Activated T-helper 17 cell treated with anti-CD3 and anti-CD28 coated beads, Interleukin-2, amount 50 U/mL, for 72 hours (primary cell): ENCODE measurements at regions not wholly inside any gene's neighbourhood (a gene's known extent, or its start where the extent isn't known, plus 50 kb on each side); places are given as distances from the start of the nearest gene placed in this dataset.
A peak's percentile ranks its signal among the peaks of the same experiment; 100 is the strongest.

Source experiments
- ATAC-seq: fragments of 150-1000 bp; cut with Tn5 transposase; replicated peaks from 2 replicates; pipeline ENCODE4 v1.10.0; 2021; ENCODE audit warnings: mild to moderate bottlenecking, moderate library complexity
- H3K27ac Mint-ChIP-seq: one replicate; pipeline ENCODE4 v1.8.0; 2022; ENCODE audit warnings: mixed read lengths
- H3K27me3 Mint-ChIP-seq: one replicate; pipeline ENCODE4 v1.8.0; 2022; ENCODE audit warnings: mixed read lengths
- H3K36me3 Mint-ChIP-seq: one replicate; pipeline ENCODE4 v1.8.0; 2022; ENCODE audit warnings: low read depth, mild to moderate bottlenecking, mixed read lengths
- H3K4me1 Mint-ChIP-seq: one replicate; pipeline ENCODE4 v1.8.0; 2022; ENCODE audit warnings: mixed read lengths
- H3K4me3 Mint-ChIP-seq: one replicate; pipeline ENCODE4 v1.8.0; 2022; ENCODE audit warnings: mild to moderate bottlenecking, mixed read lengths
- H3K9me3 Mint-ChIP-seq: one replicate; pipeline ENCODE4 v1.8.0; 2022; ENCODE audit warnings: mixed read lengths

DNA sequence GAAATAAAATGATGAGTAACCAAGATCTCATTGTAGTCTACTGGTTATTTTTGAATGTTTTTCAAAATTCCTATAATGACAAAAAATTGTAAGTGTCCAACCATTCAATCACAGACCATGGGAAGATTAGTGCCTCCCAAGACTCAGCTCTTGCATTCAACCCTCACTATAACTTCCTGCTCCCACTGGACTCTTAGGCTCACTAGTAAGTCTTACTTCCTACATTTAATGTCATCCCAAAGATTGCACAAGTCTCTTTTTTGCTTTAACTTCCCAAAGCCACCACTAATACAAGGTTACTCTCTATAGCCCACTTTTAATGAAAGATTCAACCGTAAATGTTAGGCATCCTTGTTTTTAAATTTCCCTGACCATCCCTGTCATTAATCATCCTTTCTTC lies 111.9 kb upstream of the NRBF2 start:
- H3K27me3 Mint-ChIP-seq = no peaks in the 10 kb centered on the region
- H3K36me3 Mint-ChIP-seq = no peaks in the 10 kb centered on the region
- no peak for ATAC-seq
- H3K4me1 Mint-ChIP-seq = no peaks in the 10 kb centered on the region
- no peak overlapping the region for H3K4me3 Mint-ChIP-seq
- H3K27ac Mint-ChIP-seq = no peak overlapping the region
- no peaks in the 10 kb centered on the region for H3K9me3 Mint-ChIP-seq

- no peak for ATAC-seq
- Mint-ChIP-seq H3K4me1 (no peaks in the 10 kb centered on the region), H3K4me3 (no peak overlapping the region), H3K27me3 (peaks cover 8% of the 10 kb centered on the region), H3K27ac (no peak overlapping the region), H3K9me3 (no peaks in the 10 kb centered on the region), H3K36me3 (no peaks in the 10 kb centered on the region)
These were observed 119.4 kb upstream of the NRBF2 start for GRCh38 chr10:63013755-63014154.

GRCh38 chr10:63012623-63013022 lies 120.5 kb upstream of the NRBF2 start:
- no peak overlapping the region for H3K4me3 Mint-ChIP-seq
- ATAC-seq = no peak
- no peaks in the 10 kb centered on the region for H3K4me1 Mint-ChIP-seq
- no peaks in the 10 kb centered on the region for H3K9me3 Mint-ChIP-seq
- H3K36me3 Mint-ChIP-seq = no peaks in the 10 kb centered on the region
- H3K27me3 Mint-ChIP-seq = peaks cover 8% of the 10 kb centered on the region
- H3K27ac Mint-ChIP-seq = no peak overlapping the region

GRCh38 chr10:63010203-63010602 lies 122.9 kb upstream of the NRBF2 start:
- Mint-ChIP-seq H3K36me3 (no peaks in the 10 kb centered on the region), H3K4me1 (peaks cover 12% of the 10 kb centered on the region), H3K4me3 (no peak overlapping the region), H3K27ac (no peak overlapping the region), H3K27me3 (peaks cover 12% of the 10 kb centered on the region), H3K9me3 (no peaks in the 10 kb centered on the region)
- ATAC-seq = no peak

GRCh38 chr10:63008491-63008890 lies 124.6 kb upstream of the NRBF2 start:
- Mint-ChIP-seq H3K4me1 (peaks cover 12% of the 10 kb centered on the region), H3K27me3 (peaks cover 12% of the 10 kb centered on the region), H3K36me3 (no peaks in the 10 kb centered on the region), H3K27ac (no peak overlapping the region), H3K4me3 (no peak overlapping the region), H3K9me3 (no peaks in the 10 kb centered on the region)
- no peak for ATAC-seq

DNA sequence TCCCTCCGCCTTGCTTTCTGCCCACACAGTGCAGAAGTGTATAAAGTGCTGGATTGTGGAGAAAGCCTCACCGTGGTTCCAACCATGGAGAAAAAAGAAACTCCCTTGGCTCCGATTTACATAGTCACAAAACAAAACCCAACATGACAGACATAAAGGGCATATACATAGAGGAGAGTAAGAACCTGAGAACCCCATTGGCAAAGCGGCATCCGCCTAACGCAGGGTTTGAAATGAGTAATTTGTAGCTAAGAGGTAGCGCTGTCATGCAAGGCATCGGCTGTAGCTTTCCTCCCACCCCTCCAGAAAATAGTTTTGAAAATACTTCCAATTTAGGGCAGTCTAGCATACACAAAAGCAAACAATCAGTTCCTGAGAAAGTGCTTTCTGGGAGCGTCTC lies 126.0 kb upstream of the NRBF2 start:
- ATAC-seq = peak; percentile 83
- peak overlapping the region; percentile 21 for H3K27ac Mint-ChIP-seq
- H3K9me3 Mint-ChIP-seq = no peaks in the 10 kb centered on the region
- H3K4me3 Mint-ChIP-seq = peak overlapping the region; percentile 42
- H3K4me1 Mint-ChIP-seq = peaks cover 12% of the 10 kb centered on the region
- H3K36me3 Mint-ChIP-seq = no peaks in the 10 kb centered on the region
- peaks cover 11% of the 10 kb centered on the region for H3K27me3 Mint-ChIP-seq

GRCh38 chr10:63005246-63005645 lies 127.9 kb upstream of the NRBF2 start:
- peaks cover 15% of the 10 kb centered on the region for H3K27me3 Mint-ChIP-seq
- no peaks in the 10 kb centered on the region for H3K36me3 Mint-ChIP-seq
- H3K4me3 Mint-ChIP-seq = no peak overlapping the region
- peak overlapping the region; percentile 9 for H3K27ac Mint-ChIP-seq
- ATAC-seq = peak; percentile 70
- no peaks in the 10 kb centered on the region for H3K9me3 Mint-ChIP-seq
- peaks cover 12% of the 10 kb centered on the region for H3K4me1 Mint-ChIP-seq

DNA sequence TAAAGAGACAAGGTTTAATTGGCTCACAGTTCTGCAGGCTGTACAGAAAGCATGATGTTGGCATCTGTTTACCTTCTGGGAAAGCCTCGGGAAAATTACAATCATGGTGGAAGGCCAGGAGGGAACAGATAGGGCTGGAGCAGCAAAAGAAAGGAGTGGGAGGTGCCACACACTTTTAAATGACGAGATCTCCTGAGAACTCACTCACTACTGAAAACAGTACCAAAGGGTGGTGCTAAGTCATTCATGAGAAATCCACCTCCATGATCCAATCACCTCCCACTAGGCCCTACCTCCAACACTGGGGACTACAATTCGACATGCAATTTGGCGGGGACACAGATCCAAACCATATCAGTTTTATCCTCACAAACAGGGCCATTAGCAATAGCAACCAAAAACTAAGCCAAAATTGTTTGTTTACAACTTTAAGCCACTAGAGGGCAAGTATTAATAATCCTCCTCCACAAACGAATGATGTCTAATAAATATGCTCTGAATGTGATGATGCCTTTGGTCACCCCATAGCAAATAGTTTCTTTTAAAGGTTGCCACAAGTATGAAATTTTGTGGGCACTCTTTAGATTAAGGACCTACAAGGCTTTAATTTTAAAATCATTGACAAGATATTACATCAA lies 129.2 kb upstream of the NRBF2 start:
- no peak overlapping the region for H3K4me3 Mint-ChIP-seq
- no peaks in the 10 kb centered on the region for H3K36me3 Mint-ChIP-seq
- H3K27ac Mint-ChIP-seq = no peak overlapping the region
- no peaks in the 10 kb centered on the region for H3K9me3 Mint-ChIP-seq
- peaks cover 13% of the 10 kb centered on the region for H3K27me3 Mint-ChIP-seq
- ATAC-seq = peak; percentile 28
- H3K4me1 Mint-ChIP-seq = peaks cover 12% of the 10 kb centered on the region

DNA sequence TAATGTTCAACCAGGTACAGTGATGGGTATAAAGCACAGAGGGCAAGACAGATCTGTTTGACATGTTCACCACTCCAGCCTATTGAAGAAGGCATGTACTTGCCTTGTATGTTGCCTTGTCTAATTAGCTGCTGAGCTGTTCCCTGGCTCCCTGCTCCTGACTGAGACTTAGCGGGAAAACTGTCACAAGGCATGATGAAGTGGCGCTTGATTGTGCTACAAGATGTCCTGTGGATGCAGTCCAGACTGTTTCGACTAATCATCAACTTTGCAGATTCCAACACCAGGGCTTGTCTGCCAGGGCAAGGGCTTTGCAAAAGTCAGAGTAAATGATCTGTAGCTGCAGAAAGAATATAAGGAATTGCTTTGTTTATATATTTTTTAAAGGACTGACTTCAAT lies 136.2 kb upstream of the NRBF2 start:
- H3K4me1 Mint-ChIP-seq = no peaks in the 10 kb centered on the region
- peaks cover 10% of the 10 kb centered on the region for H3K27me3 Mint-ChIP-seq
- H3K4me3 Mint-ChIP-seq = no peak overlapping the region
- H3K27ac Mint-ChIP-seq = no peak overlapping the region
- ATAC-seq = no peak
- no peaks in the 10 kb centered on the region for H3K9me3 Mint-ChIP-seq
- no peaks in the 10 kb centered on the region for H3K36me3 Mint-ChIP-seq

DNA sequence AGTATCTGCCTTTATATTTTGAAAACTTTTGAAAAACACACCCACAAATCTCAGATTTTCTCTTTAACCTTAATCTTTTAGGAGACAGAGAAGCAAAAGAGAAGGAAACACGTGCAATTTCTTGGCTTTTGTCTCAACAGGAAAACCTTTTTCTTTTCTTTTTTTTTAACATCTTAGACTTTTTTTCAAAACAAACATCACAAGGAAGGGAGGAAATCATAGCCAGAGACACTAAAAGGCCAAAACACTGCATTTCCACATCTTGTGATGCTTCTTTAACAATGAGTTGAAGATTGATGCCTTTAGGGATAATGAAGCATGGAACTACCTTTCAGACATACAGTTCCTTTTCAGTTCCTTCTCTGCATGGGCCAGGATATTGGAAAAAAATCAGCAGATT lies 136.6 kb upstream of the NRBF2 start:
- ATAC-seq = no peak
- H3K27ac Mint-ChIP-seq = no peak overlapping the region
- no peak overlapping the region for H3K4me3 Mint-ChIP-seq
- H3K27me3 Mint-ChIP-seq = peaks cover 10% of the 10 kb centered on the region
- no peaks in the 10 kb centered on the region for H3K4me1 Mint-ChIP-seq
- no peaks in the 10 kb centered on the region for H3K9me3 Mint-ChIP-seq
- no peaks in the 10 kb centered on the region for H3K36me3 Mint-ChIP-seq

DNA sequence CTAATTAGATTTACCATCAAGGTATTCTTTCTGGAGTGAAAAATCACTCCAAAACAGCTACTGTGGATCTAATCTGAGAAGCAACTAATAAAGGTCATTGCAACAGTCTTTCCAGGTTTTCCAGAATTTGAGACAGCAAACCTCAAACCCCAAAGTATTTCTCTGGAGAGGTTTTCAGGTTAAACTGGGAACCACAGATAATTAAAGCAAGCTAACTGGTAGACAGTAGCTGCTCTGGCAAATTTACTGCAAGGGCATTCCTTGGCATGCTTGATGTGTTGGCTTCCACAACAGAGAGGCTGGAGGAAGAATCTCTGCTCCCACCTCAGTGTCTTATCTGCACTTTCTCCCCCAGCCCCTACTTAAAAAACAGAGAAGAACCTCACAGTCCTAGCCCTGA lies 140.0 kb upstream of the NRBF2 start:
- no peaks in the 10 kb centered on the region for H3K36me3 Mint-ChIP-seq
- ATAC-seq = no peak
- peaks cover 6% of the 10 kb centered on the region for H3K4me1 Mint-ChIP-seq
- H3K27me3 Mint-ChIP-seq = peaks cover 7% of the 10 kb centered on the region
- no peak overlapping the region for H3K4me3 Mint-ChIP-seq
- no peak overlapping the region for H3K27ac Mint-ChIP-seq
- peaks cover 4% of the 10 kb centered on the region for H3K9me3 Mint-ChIP-seq

GRCh38 chr10:62992145-62992721 lies 140.9 kb upstream of the NRBF2 start:
- peaks cover 6% of the 10 kb centered on the region for H3K4me1 Mint-ChIP-seq
- peak overlapping the region; percentile 27 for H3K27ac Mint-ChIP-seq
- peak overlapping the region; percentile 20 for H3K4me3 Mint-ChIP-seq
- ATAC-seq = peak; percentile 41
- peaks cover 2% of the 10 kb centered on the region for H3K27me3 Mint-ChIP-seq
- H3K9me3 Mint-ChIP-seq = peaks cover 4% of the 10 kb centered on the region
- H3K36me3 Mint-ChIP-seq = no peaks in the 10 kb centered on the region

GRCh38 chr10:62990126-62990525 lies 143.0 kb upstream of the NRBF2 start:
- peak; percentile 38 for ATAC-seq
- Mint-ChIP-seq H3K4me3 (no peak overlapping the region), H3K9me3 (peaks cover 4% of the 10 kb centered on the region), H3K36me3 (no peaks in the 10 kb centered on the region), H3K27me3 (peaks cover 2% of the 10 kb centered on the region), H3K4me1 (peaks cover 6% of the 10 kb centered on the region), H3K27ac (no peak overlapping the region)

DNA sequence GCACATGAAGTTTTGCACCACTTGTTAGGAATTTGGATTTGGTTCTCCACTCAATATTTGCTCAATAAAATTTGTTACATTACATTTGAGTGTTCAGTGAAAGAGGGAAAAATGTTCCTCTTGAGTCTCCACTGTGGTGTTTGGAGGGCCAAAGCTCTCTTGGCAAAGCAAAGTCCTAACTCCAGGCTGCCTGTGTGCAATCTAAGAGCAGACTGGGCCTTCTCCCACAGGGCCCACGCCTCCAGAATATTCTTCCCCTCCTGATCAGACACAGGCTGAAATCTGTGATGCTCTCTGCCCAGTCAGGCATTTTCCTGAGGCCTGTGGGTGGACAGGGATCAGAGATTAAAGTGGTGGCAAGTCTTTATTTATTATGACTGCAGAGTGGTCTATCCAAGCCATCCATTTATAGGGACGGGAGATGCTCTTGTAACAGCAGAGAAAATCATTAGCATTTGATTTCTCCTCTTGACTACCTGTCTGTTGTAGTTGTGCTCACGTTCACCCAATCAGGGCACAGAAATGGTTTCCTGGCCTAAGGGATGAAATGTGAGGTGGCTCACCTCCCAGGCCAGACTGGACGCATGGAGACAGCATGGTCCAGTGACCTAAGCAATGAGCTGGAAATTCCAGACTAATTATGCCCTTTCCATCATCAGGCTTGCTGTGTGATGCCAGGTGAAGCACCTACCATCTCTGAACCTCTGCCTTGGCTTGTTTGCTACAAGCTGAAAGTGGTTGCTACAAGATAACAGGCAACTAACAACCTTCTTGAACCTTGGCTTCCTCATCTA lies 147.1 kb upstream of the NRBF2 start:
- peaks cover 6% of the 10 kb centered on the region for H3K4me1 Mint-ChIP-seq
- peaks cover 4% of the 10 kb centered on the region for H3K9me3 Mint-ChIP-seq
- no peak overlapping the region for H3K27ac Mint-ChIP-seq
- H3K4me3 Mint-ChIP-seq = no peak overlapping the region
- H3K27me3 Mint-ChIP-seq = peaks cover 7% of the 10 kb centered on the region
- no peaks in the 10 kb centered on the region for H3K36me3 Mint-ChIP-seq
- no peak for ATAC-seq

- H3K27me3 Mint-ChIP-seq = peaks cover 5% of the 10 kb centered on the region
- H3K4me3 Mint-ChIP-seq = peak overlapping the region; percentile 3
- ATAC-seq = peak; percentile 56
- H3K4me1 Mint-ChIP-seq = peaks cover 7% of the 10 kb centered on the region
- peaks cover 3% of the 10 kb centered on the region for H3K9me3 Mint-ChIP-seq
- H3K36me3 Mint-ChIP-seq = no peaks in the 10 kb centered on the region
- peak overlapping the region; percentile 47 for H3K27ac Mint-ChIP-seq
These were observed 152.0 kb upstream of the NRBF2 start for GRCh38 chr10:62981096-62981495.
